Aorta (tissue), 5 donors: ENCODE measurements at regions not wholly inside any gene's neighbourhood (a gene's known extent, or its start where the extent isn't known, plus 50 kb on each side); places are given as distances from the start of the nearest gene placed in this dataset.

Experiments used
- ATAC-seq: fragments of 200-7000 bp; cut with Tn5 transposase; one replicate; pipeline ENCODE4 v1.9.1; 2022; ENCODE audit warnings: moderate library complexity; ENCODE audit not compliant: low FRiP score
- DNase-seq, 2 donors: peaks; one replicate each; pipeline ENCODE4 v3.0.0-alpha.2; 2020
- H3K27ac ChIP-seq, 2 donors: one replicate each; pipeline ENCODE4 v1.5.1; 2013; ENCODE audit warnings: low read length in 2 of 2, mild to moderate bottlenecking in 2 of 2, moderate library complexity in 2 of 2, control low read depth in 1 of 2, inconsistent platforms in 1 of 2, low read depth in 1 of 2
- H3K27me3 ChIP-seq, 2 donors: one replicate each; pipeline ENCODE4 v1.6.1; 2013; ENCODE audit warnings: control low read depth in 1 of 2, low read length in 1 of 2, mild to moderate bottlenecking in 1 of 2, moderate library complexity in 1 of 2; ENCODE audit not compliant: insufficient read depth in 2 of 2, control insufficient read depth in 1 of 2
- H3K36me3 ChIP-seq, 2 donors: one replicate each; pipeline ENCODE4 v1.6.1; 2013; ENCODE audit warnings: control low read depth in 1 of 2, low read length in 1 of 2, mild to moderate bottlenecking in 1 of 2; ENCODE audit not compliant: insufficient read depth in 2 of 2, control insufficient read depth in 1 of 2
- H3K4me1 ChIP-seq, 2 donors: one replicate each; pipeline ENCODE4 v1.6.1; 2013; ENCODE audit warnings: low read length in 2 of 2, control low read depth in 1 of 2, mild to moderate bottlenecking in 1 of 2, moderate library complexity in 1 of 2; ENCODE audit not compliant: insufficient read depth in 2 of 2, control insufficient read depth in 1 of 2
- H3K4me3 ChIP-seq, 2 donors: one replicate each; pipeline ENCODE4 v1.5.1; 2013; ENCODE audit warnings: low read length in 2 of 2, control low read depth in 1 of 2, mild to moderate bottlenecking in 1 of 2
- H3K9me3 ChIP-seq: one replicate; pipeline ENCODE4 v1.6.1; 2013; ENCODE audit warnings: mild to moderate bottlenecking, low read length; ENCODE audit not compliant: control insufficient read depth
- WGBS, 2 donors: extraction: QIAGEN DNeasy Blood & Tissue Kit; methylation state at CpG; one replicate each; pipeline ENCODE4 v1.1.7; 2013; 5-methylcytosine and 5-hydroxymethylcytosine counted together
- intact Hi-C, 2 donors: fragments of 100-400 bp; cut with DNase I; formaldehyde crosslinking; loops; one replicate each; pipeline versions ENCODE4 v1.14.2 to v1.15.0; 2022
- donor health status: healthy with polysubstance abuse.
- donor health status: Bipolar disorder and iron deficiency.
- donor health status: DM: no; HTN: no; CAD: no.
- donor health status: DM: no; HTN: no; CAD: no.
- donor health status: DM: yes; HTN: yes; CAD: no.

GRCh38 chr3:56921573-56922453 is 120.1 kb upstream of the ARHGEF3 start:
- no peak overlapping the region for H3K4me3 ChIP-seq
- peak overlapping the region; percentile 17 to 22 for H3K27ac ChIP-seq
- no peaks in the 10 kb centered on the region for H3K27me3 ChIP-seq
- no peak for ATAC-seq
- DNase-seq: peak in 1 of 2 donors; percentile 59
- no peaks in the 10 kb centered on the region for H3K36me3 ChIP-seq
- H3K9me3 ChIP-seq: no peaks in the 10 kb centered on the region
- H3K4me1 ChIP-seq: no peaks in the 10 kb centered on the region
- intact Hi-C loops: loop anchor here in 1 of 2 donors (5.0 kb wide), 1 partner anchor 60 kb away; no protein-coding TSS in a partner anchor
- WGBS, 2 donors: 17 to 18% methylated on average over 7 of the region's 7 CpGs

GRCh38 chr3:56919797-56920195 is 118.0 kb upstream of the ARHGEF3 start:
- no peak for DNase-seq
- no peaks in the 10 kb centered on the region for H3K4me1 ChIP-seq
- intact Hi-C loops: loop anchor here in 1 of 2 donors (5.0 kb wide), 1 partner anchor 63 kb away; no protein-coding TSS in a partner anchor

DNA sequence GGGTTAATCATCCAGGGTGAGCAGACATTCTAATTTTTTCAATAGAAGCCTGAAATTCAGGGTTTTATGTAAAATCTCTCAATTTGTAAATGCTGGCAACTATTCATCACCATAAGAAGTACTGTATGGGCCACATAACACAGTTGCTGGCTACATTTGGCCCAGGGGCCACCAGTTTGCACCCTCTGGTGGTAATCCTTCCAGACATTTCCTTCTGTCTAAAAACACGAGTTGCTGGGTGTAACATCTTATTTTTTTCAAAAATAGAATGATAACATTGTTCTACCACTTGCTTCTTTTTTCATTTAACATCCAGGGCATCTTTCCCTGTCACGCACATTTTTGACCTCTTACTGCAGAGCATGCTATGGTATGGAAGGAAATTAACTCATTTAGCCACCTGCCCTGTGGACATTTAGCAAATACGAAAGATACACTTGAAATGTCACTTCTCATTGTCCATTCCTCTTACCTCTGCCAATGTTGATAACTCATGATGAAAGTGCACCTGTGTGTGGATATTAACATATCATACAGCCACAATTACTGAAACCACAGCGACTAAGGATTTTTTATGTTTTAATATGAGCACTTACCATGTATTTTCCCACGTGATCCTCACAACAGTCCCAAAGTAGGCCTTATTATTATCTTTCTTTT is 117.5 kb upstream of the ARHGEF3 start:
- Histone ChIP-seq H3K27me3 (no peaks in the 10 kb centered on the region), H3K4me1 (no peaks in the 10 kb centered on the region), H3K36me3 (no peaks in the 10 kb centered on the region), H3K4me3 (no peak overlapping the region), H3K27ac (no peak overlapping the region), H3K9me3 (no peaks in the 10 kb centered on the region)
- intact Hi-C loops: no loop called here
- ATAC-seq (no peak), DNase-seq (no peak)
- WGBS, 2 donors: 93 to 94% methylated on average over 5 of the region's 5 CpGs

More at GRCh38 chr3:56919797-56920195, 118.0 kb upstream of the ARHGEF3 start:
- Histone ChIP-seq H3K36me3 (no peaks in the 10 kb centered on the region), H3K27me3 (no peaks in the 10 kb centered on the region), H3K27ac (no peak overlapping the region), H3K9me3 (no peaks in the 10 kb centered on the region), H3K4me3 (no peak overlapping the region)
- 97 to 100% methylated on average over 4 of the region's 4 CpGs for WGBS, 2 donors
- no peak for ATAC-seq

GRCh38 chr3:56918111-56918568 is 116.4 kb upstream of the ARHGEF3 start:
- 91 to 92% methylated on average over 7 of the region's 7 CpGs for WGBS, 2 donors
- Histone ChIP-seq H3K4me3 (no peak overlapping the region), H3K9me3 (no peaks in the 10 kb centered on the region), H3K27ac (no peak overlapping the region), H3K27me3 (no peaks in the 10 kb centered on the region), H3K4me1 (no peaks in the 10 kb centered on the region), H3K36me3 (no peaks in the 10 kb centered on the region)
- intact Hi-C loops: no loop called here
- DNase-seq (no peak), ATAC-seq (no peak)

DNA sequence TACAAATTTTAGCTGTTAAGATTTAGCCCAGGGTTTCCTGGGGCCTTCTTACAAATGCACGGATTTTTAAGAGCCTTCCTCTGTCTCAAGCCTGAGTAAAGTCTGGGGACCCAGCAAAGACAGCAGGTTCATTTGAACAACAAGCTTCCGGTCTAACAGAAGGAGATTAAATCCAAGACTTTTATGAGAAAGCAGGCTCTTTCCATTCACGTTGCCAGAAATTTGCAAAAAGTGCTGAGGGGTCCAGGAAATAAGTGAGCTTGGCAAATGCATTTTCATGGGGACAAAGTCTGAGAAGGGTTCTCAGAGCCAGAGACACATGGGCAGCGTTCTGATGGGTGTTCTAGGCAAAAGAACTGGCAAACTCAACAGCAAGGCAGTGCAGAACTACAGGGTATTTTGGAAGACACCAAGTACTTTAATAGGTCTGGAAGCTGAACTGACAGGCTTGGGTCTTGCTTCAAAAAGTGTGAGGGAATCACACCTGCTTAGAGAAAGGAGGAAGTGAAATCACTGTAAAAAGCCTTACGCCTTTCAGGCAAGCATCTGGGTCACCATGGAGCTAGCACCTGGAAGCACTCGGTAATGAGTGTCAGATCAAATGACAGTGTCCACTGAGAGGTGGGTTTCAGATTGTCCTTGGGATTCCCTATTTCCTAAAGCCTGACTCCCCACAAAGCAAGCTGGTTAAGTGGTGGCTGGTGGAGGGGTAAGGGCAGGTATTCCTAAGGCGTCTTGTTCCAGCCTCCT is 115.8 kb upstream of the ARHGEF3 start:
- ATAC-seq: no peak
- no peaks in the 10 kb centered on the region for H3K36me3 ChIP-seq
- intact Hi-C loops: no loop called here
- no peak overlapping the region for H3K4me3 ChIP-seq
- no peaks in the 10 kb centered on the region for H3K27me3 ChIP-seq
- no peak for DNase-seq
- WGBS, 2 donors: 56 to 66% methylated on average over 7 of the region's 7 CpGs
- H3K4me1 ChIP-seq: no peaks in the 10 kb centered on the region
- H3K27ac ChIP-seq: no peak overlapping the region
- H3K9me3 ChIP-seq: no peaks in the 10 kb centered on the region

DNA sequence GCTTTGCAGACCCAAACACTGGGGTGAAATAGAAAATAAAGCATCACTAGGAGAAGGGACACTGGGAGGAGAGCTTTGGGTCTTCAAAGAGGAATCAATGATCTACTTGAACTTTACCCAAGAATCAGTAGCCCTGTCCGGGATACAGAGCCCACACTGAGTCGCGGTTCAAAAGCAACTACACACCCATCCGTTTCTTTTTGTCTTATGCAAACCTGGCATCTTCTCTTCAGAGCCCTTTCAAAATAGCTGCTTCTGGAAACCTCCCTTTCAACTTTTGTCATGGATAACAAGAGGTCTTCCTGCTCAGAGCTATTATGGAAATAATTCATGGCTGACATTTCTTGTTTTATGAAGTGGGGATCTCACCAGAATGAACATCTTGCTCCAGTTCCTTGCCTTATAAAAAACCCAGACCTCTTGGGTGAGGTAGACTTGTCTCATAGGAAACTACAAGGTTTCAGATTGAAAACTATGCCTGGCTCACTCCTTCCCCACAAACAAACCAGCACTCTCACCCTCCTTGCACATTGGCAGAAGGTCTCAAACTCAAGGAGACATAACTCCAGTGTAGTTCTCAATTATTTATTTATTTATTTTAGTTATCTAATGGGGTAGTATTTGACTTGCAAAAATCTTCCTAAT is 115.1 kb upstream of the ARHGEF3 start:
- Histone ChIP-seq H3K27ac (no peak overlapping the region), H3K36me3 (no peaks in the 10 kb centered on the region), H3K27me3 (no peaks in the 10 kb centered on the region), H3K4me3 (no peak overlapping the region), H3K9me3 (no peaks in the 10 kb centered on the region), H3K4me1 (no peaks in the 10 kb centered on the region)
- no peak for ATAC-seq
- 80 to 84% methylated on average over 4 of the region's 4 CpGs for WGBS, 2 donors
- DNase-seq: no peak
- intact Hi-C loops: no loop called here

DNA sequence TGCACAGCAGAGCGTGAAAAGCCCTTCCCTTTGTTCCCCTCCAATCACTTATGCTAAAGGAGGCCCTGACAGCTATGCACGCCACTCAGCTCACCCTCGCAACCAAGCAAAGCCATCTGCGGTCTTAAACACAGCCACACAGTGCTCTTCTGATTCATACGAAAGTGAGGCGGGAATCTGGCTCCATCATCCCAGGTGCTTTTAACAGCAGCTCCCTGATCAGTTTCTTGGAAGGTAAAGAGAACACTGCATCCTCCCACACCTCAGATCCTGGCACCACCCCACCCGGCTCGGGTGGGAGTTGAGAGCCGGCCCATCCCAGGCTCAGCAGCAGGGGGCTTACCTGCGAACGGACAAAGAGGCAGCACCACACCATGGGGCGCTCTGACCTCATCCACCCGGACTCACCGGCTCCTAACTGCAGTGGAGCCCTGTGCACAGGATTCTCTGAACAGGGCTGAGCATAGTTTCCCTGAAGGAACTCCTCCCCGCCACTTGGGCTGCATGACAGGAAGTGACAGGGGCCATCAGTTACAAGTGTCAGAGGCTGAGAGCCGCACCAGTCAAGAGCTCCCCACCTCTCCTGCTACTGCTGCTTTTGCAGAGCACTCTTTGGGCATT is 114.3 kb upstream of the ARHGEF3 start:
- DNase-seq (peak in 1 of 2 donors; percentile 66), ATAC-seq (peak; percentile 54)
- intact Hi-C loops: no loop called here
- no peaks in the 10 kb centered on the region for H3K4me1 ChIP-seq
- H3K4me3 ChIP-seq: no peak overlapping the region
- no peaks in the 10 kb centered on the region for H3K27me3 ChIP-seq
- H3K9me3 ChIP-seq: no peaks in the 10 kb centered on the region
- WGBS, 2 donors: 76 to 82% methylated on average over 16 of the region's 16 CpGs
- H3K36me3 ChIP-seq: no peaks in the 10 kb centered on the region
- H3K27ac ChIP-seq: no peak overlapping the region

DNA sequence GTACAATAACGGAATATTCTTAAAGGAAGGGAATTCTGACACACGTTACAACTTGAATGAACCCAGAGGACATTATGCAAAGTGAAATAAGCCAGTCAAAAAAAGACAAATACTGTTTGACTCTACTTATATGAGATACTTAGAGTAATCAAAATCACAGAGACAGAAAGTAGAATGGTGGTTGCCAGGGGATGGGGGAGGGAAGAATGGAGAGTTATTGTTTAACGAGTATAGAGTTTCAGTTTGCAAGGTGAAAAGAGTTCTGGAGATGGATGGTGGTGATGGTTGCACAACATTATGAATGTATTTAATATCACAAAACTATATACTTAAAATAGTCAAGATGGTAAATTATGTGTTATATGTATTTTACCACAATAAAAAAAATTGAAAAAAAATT is 112.9 kb upstream of the ARHGEF3 start:
- no peak for DNase-seq
- Histone ChIP-seq H3K36me3 (no peaks in the 10 kb centered on the region), H3K9me3 (no peaks in the 10 kb centered on the region), H3K27ac (no peak overlapping the region), H3K27me3 (no peaks in the 10 kb centered on the region), H3K4me3 (no peak overlapping the region), H3K4me1 (no peaks in the 10 kb centered on the region)
- ATAC-seq: no peak
- intact Hi-C loops: no loop called here
- 92 to 94% methylated on average over 3 of the region's 3 CpGs for WGBS, 2 donors
